Body of pancreas (tissue), 4 donors: ENCODE measurements at regions not wholly inside any gene's neighbourhood (a gene's known extent, or its start where the extent isn't known, plus 50 kb on each side); places are given as distances from the start of the nearest gene placed in this dataset.

ENCODE experiments used
- CTCF ChIP-seq, 7 experiments: fragments of 450-650 bp in 4 of 7; fragments of 200-600 bp in 3 of 7; sonication (generic) in 3 of 7; IDR thresholded peaks; one replicate each; pipeline ENCODE4 v1.5.1; 2016 to 2019; ENCODE audit warnings: antibody characterized with exemption in 7 of 7
- POLR2A ChIP-seq, 3 donors: fragments of 450-650 bp; IDR thresholded peaks; one replicate each; pipeline ENCODE4 v1.6.1; 2016; ENCODE audit warnings: antibody characterized with exemption in 3 of 3, mild to moderate bottlenecking in 2 of 3

- TF ChIP-seq CTCF (IDR thresholded peaks at IDR 0.05) (no peak), POLR2A (IDR thresholded peaks at IDR 0.05) (no peak)
These were observed 481.0 kb upstream of the PTGER4 start for GRCh38 chr5:40198736-40199135.
